RWPE2 (cell line): ENCODE measurements at regions not wholly inside any gene's neighbourhood (a gene's known extent, or its start where the extent isn't known, plus 50 kb on each side); places are given as distances from the start of the nearest gene placed in this dataset.

ENCODE experiments used
- ATAC-seq: fragments of 200-7000 bp; cut with Tn5 transposase; 3 replicates; pipeline ENCODE4 v1.9.1; 2021; ENCODE audit warnings: low read depth
- DNase-seq: peaks from one replicate; pipeline ENCODE4 v3.0.0-alpha.2; 2020; ENCODE audit warnings: low spot score
- H3K27ac ChIP-seq: fragments of 450-650 bp; 2 replicates; pipeline ENCODE4 v1.5.1; 2017; ENCODE audit warnings: mild to moderate bottlenecking; ENCODE audit not compliant: poor library complexity, severe bottlenecking
- H3K27me3 ChIP-seq: fragments of 250-450 bp; sonication (Bioruptor Pico); 2 replicates; pipeline ENCODE4 v1.5.1; 2021; ENCODE audit warnings: mild to moderate bottlenecking, moderate library complexity; ENCODE audit not compliant: insufficient read depth, poor library complexity, severe bottlenecking
- H3K36me3 ChIP-seq: fragments of 250-450 bp; sonication (Bioruptor Pico); 2 replicates; pipeline ENCODE4 v1.5.1; 2020; ENCODE audit warnings: low read depth, mild to moderate bottlenecking, moderate library complexity
- H3K4me1 ChIP-seq: fragments of 250-450 bp; sonication (Bioruptor Pico); 2 replicates; pipeline ENCODE4 v1.5.1; 2021; ENCODE audit warnings: mild to moderate bottlenecking, moderate library complexity; ENCODE audit not compliant: insufficient read depth, poor library complexity, severe bottlenecking
- H3K4me3 ChIP-seq: fragments of 250-450 bp; sonication (Bioruptor Pico); 2 replicates; pipeline ENCODE4 v1.5.1; 2021; ENCODE audit warnings: mild to moderate bottlenecking, moderate library complexity; ENCODE audit not compliant: severe bottlenecking
- H3K9me3 ChIP-seq: fragments of 250-450 bp; sonication (Bioruptor Pico); 2 replicates; pipeline ENCODE4 v1.5.1; 2021; ENCODE audit warnings: mild to moderate bottlenecking, moderate library complexity; ENCODE audit not compliant: severe bottlenecking
- TF ChIP-seq, protein P1 (sequence below): fragments of 450-650 bp; IDR thresholded peaks from one replicate; pipeline ENCODE4 v1.5.1; 2017; ENCODE audit warnings: mild to moderate bottlenecking, moderate library complexity; ENCODE audit not compliant: poor library complexity, severe bottlenecking

DNA sequence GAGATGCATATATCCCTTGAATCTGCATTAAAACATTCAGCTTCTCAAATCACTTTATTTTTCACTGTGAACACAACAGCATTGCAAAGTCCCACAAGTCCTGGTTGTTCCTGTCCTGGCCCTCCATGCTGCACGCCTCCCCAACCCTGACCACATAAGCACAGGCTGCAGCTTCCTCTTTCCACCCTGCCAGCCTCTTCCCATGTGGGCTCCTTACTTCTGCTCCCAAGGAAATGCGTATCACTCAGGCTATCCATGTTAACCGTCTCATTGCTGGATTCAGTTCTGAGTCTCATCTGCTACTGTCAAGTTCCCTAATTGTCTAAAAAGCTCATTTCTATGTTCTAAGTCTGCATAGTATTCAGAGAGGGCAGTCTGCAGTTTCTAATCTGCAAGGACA, 89.7 kb upstream of the ZPBP start:
- H3K4me1 ChIP-seq: no peaks in the 10 kb centered on the region
- ATAC-seq (no peak), DNase-seq (no peak)
- TF ChIP-seq, protein P1, sequence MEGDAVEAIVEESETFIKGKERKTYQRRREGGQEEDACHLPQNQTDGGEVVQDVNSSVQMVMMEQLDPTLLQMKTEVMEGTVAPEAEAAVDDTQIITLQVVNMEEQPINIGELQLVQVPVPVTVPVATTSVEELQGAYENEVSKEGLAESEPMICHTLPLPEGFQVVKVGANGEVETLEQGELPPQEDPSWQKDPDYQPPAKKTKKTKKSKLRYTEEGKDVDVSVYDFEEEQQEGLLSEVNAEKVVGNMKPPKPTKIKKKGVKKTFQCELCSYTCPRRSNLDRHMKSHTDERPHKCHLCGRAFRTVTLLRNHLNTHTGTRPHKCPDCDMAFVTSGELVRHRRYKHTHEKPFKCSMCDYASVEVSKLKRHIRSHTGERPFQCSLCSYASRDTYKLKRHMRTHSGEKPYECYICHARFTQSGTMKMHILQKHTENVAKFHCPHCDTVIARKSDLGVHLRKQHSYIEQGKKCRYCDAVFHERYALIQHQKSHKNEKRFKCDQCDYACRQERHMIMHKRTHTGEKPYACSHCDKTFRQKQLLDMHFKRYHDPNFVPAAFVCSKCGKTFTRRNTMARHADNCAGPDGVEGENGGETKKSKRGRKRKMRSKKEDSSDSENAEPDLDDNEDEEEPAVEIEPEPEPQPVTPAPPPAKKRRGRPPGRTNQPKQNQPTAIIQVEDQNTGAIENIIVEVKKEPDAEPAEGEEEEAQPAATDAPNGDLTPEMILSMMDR: no peak
- H3K36me3 ChIP-seq: no peaks in the 10 kb centered on the region
- H3K9me3 ChIP-seq: no peaks in the 10 kb centered on the region
- H3K27ac ChIP-seq: no peak overlapping the region
- peaks cover 17% of the 10 kb centered on the region for H3K27me3 ChIP-seq
- no peak overlapping the region for H3K4me3 ChIP-seq

DNA sequence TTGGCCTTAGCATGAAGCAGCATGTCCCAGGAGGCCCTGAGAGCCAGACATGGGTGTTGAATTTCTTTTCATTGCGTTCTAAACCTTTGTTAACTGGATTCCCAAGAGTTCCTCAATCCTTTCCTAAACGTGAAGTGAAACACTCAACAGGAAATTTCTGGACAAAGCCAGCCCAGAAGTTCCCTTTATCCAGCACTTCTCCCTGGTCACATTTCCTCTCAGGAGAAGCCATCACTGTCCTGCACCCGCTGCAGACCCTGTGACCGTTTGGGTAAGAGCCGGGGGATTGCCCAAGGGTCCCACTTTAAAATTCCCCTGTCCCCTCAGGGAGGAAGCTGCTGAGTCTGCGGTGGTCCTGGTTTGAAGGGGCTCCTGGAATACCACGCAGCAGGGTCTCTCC, 88.0 kb upstream of the ZPBP start:
- TF ChIP-seq, protein P1: no peak
- ATAC-seq (no peak), DNase-seq (no peak)
- Histone ChIP-seq H3K9me3 (no peaks in the 10 kb centered on the region), H3K4me1 (no peaks in the 10 kb centered on the region), H3K36me3 (no peaks in the 10 kb centered on the region), H3K4me3 (no peak overlapping the region), H3K27me3 (peaks cover 22% of the 10 kb centered on the region), H3K27ac (no peak overlapping the region)

DNA sequence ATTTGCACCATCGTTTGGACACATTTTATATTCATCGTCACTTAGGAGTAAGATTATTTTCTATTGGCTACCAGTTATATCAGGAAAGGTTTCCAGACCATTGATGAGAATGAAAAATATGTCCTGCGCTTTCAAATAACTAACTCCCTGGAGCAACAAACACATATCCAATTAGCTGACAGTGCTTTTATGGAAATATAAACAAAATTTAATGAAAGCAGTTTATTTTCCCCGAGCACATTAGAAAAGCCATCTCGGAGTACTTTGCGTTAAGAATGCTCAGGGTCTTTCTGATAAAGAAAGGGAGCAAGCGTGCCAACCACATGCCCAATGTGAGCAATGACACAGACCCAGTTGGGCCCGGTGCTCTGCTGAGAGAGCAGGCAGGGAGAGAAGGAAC, 85.1 kb upstream of the ZPBP start:
- DNase-seq: no peak
- Histone ChIP-seq H3K27me3 (peaks cover 22% of the 10 kb centered on the region), H3K36me3 (no peaks in the 10 kb centered on the region), H3K27ac (no peak overlapping the region), H3K4me3 (no peak overlapping the region), H3K4me1 (no peaks in the 10 kb centered on the region), H3K9me3 (no peaks in the 10 kb centered on the region)
- TF ChIP-seq, protein P1: no peak
- ATAC-seq: no peak

DNA sequence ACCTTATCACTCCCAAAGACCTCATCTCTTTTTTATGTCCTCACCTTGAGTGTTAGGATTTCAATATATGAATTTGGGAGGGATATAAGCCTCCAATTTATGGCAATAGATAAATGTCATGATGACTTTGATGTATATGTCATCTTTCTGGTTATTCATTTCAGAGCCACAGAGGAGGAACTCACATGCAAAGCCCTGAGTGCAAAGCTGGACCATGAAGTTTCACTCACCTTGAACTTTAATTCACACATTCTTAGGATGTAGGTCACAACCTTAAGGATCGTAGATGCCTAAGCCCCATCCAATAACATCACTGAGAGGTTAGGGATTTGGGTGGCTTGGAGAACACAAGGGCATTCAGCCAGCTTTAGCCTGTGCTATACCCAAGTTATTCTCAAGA, 81.9 kb upstream of the ZPBP start:
- no peaks in the 10 kb centered on the region for H3K36me3 ChIP-seq

More for the DNA sequence above, 81.9 kb upstream of the ZPBP start:
- H3K9me3 ChIP-seq: no peaks in the 10 kb centered on the region
- H3K27me3 ChIP-seq: peaks cover 12% of the 10 kb centered on the region
- no peak overlapping the region for H3K27ac ChIP-seq
- no peaks in the 10 kb centered on the region for H3K4me1 ChIP-seq
- ATAC-seq (no peak), DNase-seq (no peak)
- no peak overlapping the region for H3K4me3 ChIP-seq
- TF ChIP-seq, protein P1: no peak
